Stimulated activated CD8-positive, alpha-beta memory T cell treated with anti-CD3 and anti-CD28 coated beads, Interleukin-15, amount 100 ng/mL, for 48 hours (primary cell): ENCODE measurements at regions not wholly inside any gene's neighbourhood (a gene's known extent, or its start where the extent isn't known, plus 50 kb on each side); places are given as distances from the start of the nearest gene placed in this dataset.
A peak's percentile ranks its signal among the peaks of the same experiment; 100 is the strongest.
"Not testable (repeated sequence)": the region's sequence is repeated elsewhere in the genome, so short reads cannot be mapped to it uniquely, and the experiment has no call there.

Experiments used
- DNase-seq, 2 donors: peaks; one replicate each; pipeline ENCODE4 v3.0.0-alpha.2; 2020; ENCODE audit warnings: low read depth in 2 of 2

GRCh38 chr4:107468812-107469211, 251.2 kb downstream of the PAPSS1 start:
- DNase-seq, result no peak

GRCh38 chr4:107468156-107468555, 251.9 kb downstream of the PAPSS1 start:
- DNase-seq, result no peak

GRCh38 chr4:107467461-107467860, 252.6 kb downstream of the PAPSS1 start:
- no peak for DNase-seq

- no peak for DNase-seq
Measured at GRCh38 chr4:107458194-107458593, 261.8 kb downstream of the PAPSS1 start.

- DNase-seq, result no peak
Measured at GRCh38 chr4:107453987-107454386, 266.0 kb downstream of the PAPSS1 start.

GRCh38 chr4:107452717-107453630, 267.1 kb downstream of the PAPSS1 start:
- DNase-seq, result no peak

- DNase-seq, result no peak
Measured at GRCh38 chr4:107449611-107450369, 270.2 kb downstream of the PAPSS1 start.

GRCh38 chr4:107442538-107443111, 277.4 kb downstream of the PAPSS1 start:
- DNase-seq, result no peak

GRCh38 chr4:107439401-107439800, 280.6 kb downstream of the PAPSS1 start:
- DNase-seq, result no peak

GRCh38 chr4:107436471-107436870, 283.6 kb downstream of the PAPSS1 start:
- DNase-seq, result not testable (repeated sequence)

GRCh38 chr4:107432451-107432850, 287.6 kb downstream of the PAPSS1 start:
- no peak for DNase-seq

GRCh38 chr4:107423677-107424405, 296.2 kb downstream of the PAPSS1 start:
- DNase-seq, result no peak

GRCh38 chr4:107419536-107419935, 300.5 kb downstream of the PAPSS1 start:
- peak in 1 of 2 donors; percentile 6 for DNase-seq

GRCh38 chr4:107419052-107419451, 301.0 kb downstream of the PAPSS1 start:
- DNase-seq, result no peak

GRCh38 chr4:107415490-107415889, 304.5 kb downstream of the PAPSS1 start:
- not testable (repeated sequence) for DNase-seq

- DNase-seq, result not testable (repeated sequence)
Measured at GRCh38 chr4:107409872-107410271, 310.2 kb downstream of the PAPSS1 start.

- DNase-seq, result no peak
Measured at GRCh38 chr4:107408968-107409367, 311.1 kb downstream of the PAPSS1 start.

- no peak for DNase-seq
Measured at GRCh38 chr4:107404591-107405300, 315.3 kb downstream of the PAPSS1 start.

GRCh38 chr4:107402291-107402690, 317.7 kb downstream of the PAPSS1 start:
- no peak for DNase-seq

- DNase-seq, result no peak
Measured at GRCh38 chr4:107392951-107393350, 327.1 kb downstream of the PAPSS1 start.

- DNase-seq, result no peak
Measured at GRCh38 chr4:107392380-107392779, 327.7 kb downstream of the PAPSS1 start.
